ENCODE measurements at regions not wholly inside any gene's neighbourhood (a gene's known extent, or its start where the extent isn't known, plus 50 kb on each side); places are given as distances from the start of the nearest gene placed in this dataset.

DNA sequence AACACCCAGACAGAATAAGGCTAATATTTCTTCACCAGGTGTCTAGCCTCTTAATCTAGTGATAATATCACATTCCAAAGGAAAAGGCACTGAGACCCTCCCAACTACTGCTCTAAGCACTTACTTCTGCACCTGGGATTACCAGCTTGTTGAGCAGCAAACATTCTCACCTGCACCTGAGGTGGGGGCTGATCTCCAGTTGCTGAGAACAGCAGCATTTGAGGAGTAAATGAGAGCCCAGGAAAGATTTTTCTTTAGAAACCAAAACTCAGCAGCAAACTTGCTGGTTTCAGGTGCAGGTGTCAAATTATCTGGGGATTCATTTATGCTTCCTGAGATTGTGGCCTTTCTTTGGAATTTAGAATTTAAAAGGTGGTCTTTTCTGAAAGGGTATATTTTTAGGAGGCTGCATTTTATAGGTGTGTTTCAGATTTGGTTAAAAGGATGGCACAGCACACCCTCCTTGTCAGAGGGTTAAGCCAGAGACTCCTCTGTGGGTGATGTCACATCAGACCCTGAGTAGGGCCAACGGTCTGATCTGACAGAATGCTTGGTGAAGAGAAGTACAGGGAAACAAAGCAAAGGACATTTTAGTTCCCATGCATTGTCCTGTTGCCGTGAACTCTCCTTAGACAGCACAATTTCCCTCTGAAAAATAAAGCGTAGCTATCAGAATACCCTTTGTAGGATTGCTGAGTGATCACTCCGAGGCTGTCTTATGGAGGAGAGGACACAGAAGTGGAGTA is 411.0 kb upstream of the ATP11B start:
- no TSS peak for BruUV-seq (replicated peaks)
- intact Hi-C loops (cut with micrococcal nuclease; ENCODE audit: unreplicated experiment), result no loop called here
- POLR2A ChIA-PET, result no interaction called here

DNA sequence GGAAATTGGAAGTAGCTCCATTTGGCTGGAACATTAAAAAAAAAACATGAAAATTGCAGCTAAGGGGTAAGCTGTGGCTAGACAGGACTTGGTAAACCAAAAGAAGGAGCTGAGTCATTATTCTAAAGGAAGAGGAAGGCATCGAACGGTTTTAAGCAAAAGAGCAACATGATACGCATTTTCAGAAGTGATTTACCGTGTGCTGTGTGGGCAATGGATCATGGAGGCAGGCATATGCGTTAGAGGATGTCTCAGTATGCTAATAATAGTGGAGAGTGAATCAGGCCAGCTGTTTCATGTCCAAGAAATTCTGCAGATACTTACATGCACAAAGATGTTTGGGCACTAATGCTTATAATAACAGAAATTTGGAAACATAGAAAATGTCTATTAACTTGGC is 409.1 kb upstream of the ATP11B start:
- H3K27me3 ChIP-seq (ENCODE audit: control insufficient read depth, insufficient read depth, low read length), result no peaks in the 10 kb centered on the region
- TF ChIP-seq, protein P1, sequence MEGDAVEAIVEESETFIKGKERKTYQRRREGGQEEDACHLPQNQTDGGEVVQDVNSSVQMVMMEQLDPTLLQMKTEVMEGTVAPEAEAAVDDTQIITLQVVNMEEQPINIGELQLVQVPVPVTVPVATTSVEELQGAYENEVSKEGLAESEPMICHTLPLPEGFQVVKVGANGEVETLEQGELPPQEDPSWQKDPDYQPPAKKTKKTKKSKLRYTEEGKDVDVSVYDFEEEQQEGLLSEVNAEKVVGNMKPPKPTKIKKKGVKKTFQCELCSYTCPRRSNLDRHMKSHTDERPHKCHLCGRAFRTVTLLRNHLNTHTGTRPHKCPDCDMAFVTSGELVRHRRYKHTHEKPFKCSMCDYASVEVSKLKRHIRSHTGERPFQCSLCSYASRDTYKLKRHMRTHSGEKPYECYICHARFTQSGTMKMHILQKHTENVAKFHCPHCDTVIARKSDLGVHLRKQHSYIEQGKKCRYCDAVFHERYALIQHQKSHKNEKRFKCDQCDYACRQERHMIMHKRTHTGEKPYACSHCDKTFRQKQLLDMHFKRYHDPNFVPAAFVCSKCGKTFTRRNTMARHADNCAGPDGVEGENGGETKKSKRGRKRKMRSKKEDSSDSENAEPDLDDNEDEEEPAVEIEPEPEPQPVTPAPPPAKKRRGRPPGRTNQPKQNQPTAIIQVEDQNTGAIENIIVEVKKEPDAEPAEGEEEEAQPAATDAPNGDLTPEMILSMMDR (IDR thresholded peaks at IDR 0.05), result no peak
- no peak for TF ChIP-seq POLR2AphosphoS5 (IDR thresholded peaks at IDR 0.05; ENCODE audit: low read depth, low read length)
- no peak for TF ChIP-seq REST (IDR thresholded peaks at IDR 0.05; ENCODE audit: insufficient read depth in 1 of 2, low read depth in 2 of 2, low read length in 1 of 2)
- TF ChIP-seq TCF7L2 (IDR thresholded peaks at IDR 0.05; ENCODE audit: low read depth, low read length), result no peak
- TF ChIP-seq SIN3A (IDR thresholded peaks at IDR 0.05; ENCODE audit: borderline replicate concordance, insufficient read depth, low read depth, low read length), result no peak
- BruUV-seq (replicated peaks), result no TSS peak
- ATAC-seq, result no peak
- POLR2A ChIA-PET, result no interaction called here
- H3K27ac ChIP-seq (ENCODE audit: low read length), result no peak overlapping the region
- no peaks in the 10 kb centered on the region for H3K36me3 ChIP-seq (ENCODE audit: control insufficient read depth, insufficient read depth, low read length)
- intact Hi-C loops (cut with micrococcal nuclease; ENCODE audit: unreplicated experiment), result no loop called here
- CTCF ChIA-PET, result no interaction called here
- no peaks in the 10 kb centered on the region for H3K4me1 ChIP-seq (ENCODE audit: control insufficient read depth, insufficient read depth, low read length)
- DNase-seq (ENCODE audit: low read depth, low spot score), result no peak
- in situ Hi-C loops (cut with HindIII; ENCODE audit: low pct_unique_long_range_greater_than_20kb, low sequenced_read_pairs), result no loop called here
- H3K4me3 ChIP-seq (ENCODE audit: low read depth in 2 of 2, low read length in 2 of 2), result no peak overlapping the region
- no peaks in the 10 kb centered on the region for H3K9me3 ChIP-seq (ENCODE audit: control insufficient read depth, insufficient read depth, low read depth, low read length)

More for the DNA sequence above, 411.0 kb upstream of the ATP11B start:
- no peak for TF ChIP-seq REST (IDR thresholded peaks at IDR 0.05; ENCODE audit: insufficient read depth in 1 of 2, low read depth in 2 of 2, low read length in 1 of 2)
- TF ChIP-seq, protein P1 (IDR thresholded peaks at IDR 0.05), result peak; percentile 8; the same call in 1 of the 2 replicates
- Histone ChIP-seq H3K4me1 (ENCODE audit: control insufficient read depth, insufficient read depth, low read length) (no peaks in the 10 kb centered on the region), H3K9me3 (ENCODE audit: control insufficient read depth, insufficient read depth, low read depth, low read length) (no peaks in the 10 kb centered on the region), H3K4me3 (ENCODE audit: low read depth in 2 of 2, low read length in 2 of 2) (no peak overlapping the region), H3K27me3 (ENCODE audit: control insufficient read depth, insufficient read depth, low read length) (no peaks in the 10 kb centered on the region), H3K27ac (ENCODE audit: low read length) (no peak overlapping the region), H3K36me3 (ENCODE audit: control insufficient read depth, insufficient read depth, low read length) (no peaks in the 10 kb centered on the region)
- ATAC-seq, result no peak
- CTCF ChIA-PET, result no interaction called here
- in situ Hi-C loops (cut with HindIII; ENCODE audit: low pct_unique_long_range_greater_than_20kb, low sequenced_read_pairs), result no loop called here
- DNase-seq (ENCODE audit: low read depth, low spot score), result no peak

All from Panc1 (cell line).